WTC11 (cell line): ENCODE measurements at regions not wholly inside any gene's neighbourhood (a gene's known extent, or its start where the extent isn't known, plus 50 kb on each side); places are given as distances from the start of the nearest gene placed in this dataset.

Experiments used
- ATAC-seq: fragments of 200-7000 bp; cut with Tn5 transposase; 2 replicates; pipeline ENCODE4 v1.10.0; 2021; ENCODE audit warnings: mild to moderate bottlenecking, moderate library complexity
- CTCF ChIA-PET: fragments of 300-600 bp; sonication (Branson Sonifier 250); formaldehyde crosslinking; loops from one replicate; lab custom pipeline; 2021; ENCODE audit warnings: antibody characterized with exemption; lab: Charles Lee
- POLR2A ChIA-PET: fragments of 350-600 bp; sonication (Branson Sonifier 250); formaldehyde crosslinking; loops from one replicate; lab custom pipeline; 2021; ENCODE audit warnings: antibody characterized with exemption; lab: Charles Lee
- DNase-seq: peaks from one replicate; pipeline ENCODE4 v3.0.0; 2021; ENCODE audit warnings: low spot score
- H3K27ac Mint-ChIP-seq: 2 replicates; pipeline ENCODE4 v1.8.0; 2021; ENCODE audit warnings: mixed read lengths
- H3K27me3 Mint-ChIP-seq: 2 replicates; pipeline ENCODE4 v1.8.0; 2021; ENCODE audit warnings: low read depth, mild to moderate bottlenecking, moderate library complexity, mixed read lengths
- H3K36me3 Mint-ChIP-seq: 2 replicates; pipeline ENCODE4 v1.8.0; 2021; ENCODE audit warnings: mixed read lengths
- H3K4me1 Mint-ChIP-seq: 2 replicates; pipeline ENCODE4 v1.8.0; 2022; ENCODE audit warnings: mixed read lengths
- H3K4me3 Mint-ChIP-seq: 2 replicates; pipeline ENCODE4 v1.8.0; 2021; ENCODE audit warnings: mild to moderate bottlenecking, moderate library complexity, mixed read lengths
- H3K9me3 Mint-ChIP-seq: 2 replicates; pipeline ENCODE4 v1.8.0; 2021; ENCODE audit warnings: mixed read lengths
- ATF1 ChIP-seq: sonication (generic); formaldehyde crosslinking; IDR thresholded peaks from 2 replicates; pipeline ENCODE4 v1.8.1; 2023; ENCODE audit warnings: mild to moderate bottlenecking, moderate library complexity, missing genetic modification reagents
- CTCF ChIP-seq: fragments of 200-600 bp; IDR thresholded peaks from 2 replicates; pipeline ENCODE4 v1.8.0; 2022; ENCODE audit warnings: antibody characterized with exemption
- EMX1 ChIP-seq: fragments of 250-450 bp; sonication (Bioruptor Pico); IDR thresholded peaks from 2 replicates; pipeline ENCODE4 v1.8.0; 2021; ENCODE audit warnings: mild to moderate bottlenecking
- ETV6 ChIP-seq: sonication (generic); formaldehyde crosslinking; IDR thresholded peaks from 2 replicates; pipeline ENCODE4 v1.8.1; 2022; ENCODE audit warnings: mild to moderate bottlenecking, missing genetic modification reagents
- HMGXB4 ChIP-seq: sonication (generic); formaldehyde crosslinking; IDR thresholded peaks from 2 replicates; pipeline ENCODE4 v1.8.1; 2023; ENCODE audit warnings: mild to moderate bottlenecking, moderate library complexity, missing genetic modification reagents
- NR2C2 ChIP-seq: sonication (generic); formaldehyde crosslinking; IDR thresholded peaks from 2 replicates; pipeline ENCODE4 v1.8.0; 2022; ENCODE audit warnings: mild to moderate bottlenecking, missing genetic modification reagents
- SOX15 ChIP-seq: fragments of 250-450 bp; sonication (Bioruptor Pico); IDR thresholded peaks from 2 replicates; pipeline ENCODE4 v1.9.0; 2021; ENCODE audit warnings: mild to moderate bottlenecking
- TP53 ChIP-seq: sonication (generic); formaldehyde crosslinking; IDR thresholded peaks from 2 replicates; pipeline ENCODE4 v1.8.1; 2023; ENCODE audit warnings: mild to moderate bottlenecking, missing genetic modification reagents
- USF1 ChIP-seq: sonication (generic); formaldehyde crosslinking; IDR thresholded peaks from 2 replicates; pipeline ENCODE4 v1.8.0; 2022; ENCODE audit warnings: mild to moderate bottlenecking, missing genetic modification reagents
- ZMAT4 ChIP-seq: fragments of 250-450 bp; sonication (Bioruptor Pico); IDR thresholded peaks from 2 replicates; pipeline ENCODE4 v1.9.0; 2021; ENCODE audit warnings: mild to moderate bottlenecking
- ZNF219 ChIP-seq: sonication (generic); formaldehyde crosslinking; IDR thresholded peaks from 2 replicates; pipeline ENCODE4 v1.8.0; 2023; ENCODE audit warnings: missing genetic modification reagents, mild to moderate bottlenecking, borderline replicate concordance
- ZNF281 ChIP-seq: sonication (generic); formaldehyde crosslinking; IDR thresholded peaks from 2 replicates; pipeline ENCODE4 v1.8.0; 2023; ENCODE audit warnings: mild to moderate bottlenecking, missing genetic modification reagents
- ZNF671 ChIP-seq: fragments of 250-450 bp; sonication (Bioruptor Pico); IDR thresholded peaks from 2 replicates; pipeline ENCODE4 v1.8.0; 2021; ENCODE audit warnings: mild to moderate bottlenecking

- TF ChIP-seq ETV6 (CRISPR knock-in tag) = no peak
Measured at GRCh38 chr2:226679389-226680065, 120.1 kb downstream of the IRS1 start (continued).

GRCh38 chr2:226678422-226678821 lies 121.2 kb downstream of the IRS1 start:
- no peaks in the 10 kb centered on the region for H3K27me3 Mint-ChIP-seq
- peaks cover 11% of the 10 kb centered on the region; the same call in 1 of the 2 replicates for H3K4me1 Mint-ChIP-seq
- H3K9me3 Mint-ChIP-seq = peaks cover 3% of the 10 kb centered on the region; the same call in 1 of the 2 replicates
- ATAC-seq (no peak), DNase-seq (no peak)
- no peak overlapping the region for H3K27ac Mint-ChIP-seq
- ChIA-PET POLR2A (no interaction called here), CTCF (no interaction called here)
- TF ChIP-seq ZNF281 = no peak
- TF ChIP-seq HMGXB4 (CRISPR knock-in tag) = no peak
- no peak for TF ChIP-seq ZMAT4 (CRISPR knock-in tag)
- TF ChIP-seq CTCF = no peak
- no peaks in the 10 kb centered on the region for H3K36me3 Mint-ChIP-seq
- no peak overlapping the region for H3K4me3 Mint-ChIP-seq

DNA sequence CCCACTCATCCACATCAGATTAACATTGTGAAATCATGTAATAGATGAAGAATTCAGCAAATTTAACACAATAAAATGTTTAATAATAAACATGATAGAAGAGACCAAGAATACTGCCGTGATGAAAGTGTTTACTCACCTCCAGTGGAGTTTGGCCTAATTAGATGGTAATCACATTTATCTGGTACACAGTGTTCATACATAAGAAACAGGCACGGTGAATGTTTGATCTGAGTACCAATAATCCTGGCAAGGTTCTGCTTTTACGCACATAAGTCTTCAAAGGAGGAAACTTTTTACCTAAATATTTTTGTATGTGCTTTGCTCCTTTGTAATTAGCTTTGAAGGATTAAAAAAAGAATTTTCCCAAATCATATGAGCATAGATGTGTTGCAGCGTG lies 122.5 kb downstream of the IRS1 start:
- Mint-ChIP-seq H3K9me3 (peaks cover 3% of the 10 kb centered on the region; the same call in 1 of the 2 replicates), H3K27ac (no peak overlapping the region), H3K36me3 (no peaks in the 10 kb centered on the region), H3K27me3 (no peaks in the 10 kb centered on the region), H3K4me1 (0 out of 2 replicates have a peak, but pooled peaks cover 8% of the 10 kb centered on the region), H3K4me3 (no peak overlapping the region)
- POLR2A ChIA-PET = no interaction called here
- CTCF ChIA-PET = no interaction called here
- TF ChIP-seq SOX15 (no peak), USF1 (CRISPR knock-in tag) (no peak), TP53 (CRISPR knock-in tag) (no peak), EMX1 (CRISPR knock-in tag) (no peak), NR2C2 (CRISPR knock-in tag) (no peak), ZNF219 (CRISPR knock-in tag) (no peak), ATF1 (no peak)
- ATAC-seq (no peak), DNase-seq (no peak)

- no peaks in the 10 kb centered on the region for H3K27me3 Mint-ChIP-seq
- H3K9me3 Mint-ChIP-seq = peaks cover 3% of the 10 kb centered on the region; the same call in 1 of the 2 replicates
- ATAC-seq (no peak), DNase-seq (no peak)
- TF ChIP-seq ZNF671 (CRISPR knock-in tag) = no peak
- CTCF ChIA-PET = no interaction called here
- no peak overlapping the region for H3K27ac Mint-ChIP-seq
- 0 out of 2 replicates have a peak, but pooled peaks cover 8% of the 10 kb centered on the region for H3K4me1 Mint-ChIP-seq
- H3K4me3 Mint-ChIP-seq = no peak overlapping the region
- no peaks in the 10 kb centered on the region for H3K36me3 Mint-ChIP-seq
- POLR2A ChIA-PET = no interaction called here
Measured at GRCh38 chr2:226676618-226677017, 123.0 kb downstream of the IRS1 start.
